CD4-positive, alpha-beta memory T cell (primary cell): ENCODE measurements at regions not wholly inside any gene's neighbourhood (a gene's known extent, or its start where the extent isn't known, plus 50 kb on each side); places are given as distances from the start of the nearest gene placed in this dataset.
"Not testable (repeated sequence)": the region's sequence is repeated elsewhere in the genome, so short reads cannot be mapped to it uniquely, and the experiment has no call there.

Experiments used
- CTCF ChIA-PET: fragments of 350-600 bp; sonication (Branson Sonifier 250); formaldehyde crosslinking; loops from one replicate; lab custom pipeline; 2021; ENCODE audit warnings: inconsistent platforms; ENCODE audit not compliant: partially characterized antibody; lab: Charles Lee
- POLR2A ChIA-PET: fragments of 350-600 bp; sonication (Branson Sonifier 250); formaldehyde crosslinking; loops from one replicate; lab custom pipeline; 2021; ENCODE audit not compliant: partially characterized antibody; lab: Charles Lee
- DNase-seq, 5 donors: peaks; one replicate each; pipeline versions ENCODE4 v3.0.0 to v3.0.0-alpha.2; 2020 to 2022; ENCODE audit warnings: mixed read lengths in 1 of 5
- H3K27ac ChIP-seq: one replicate; pipeline ENCODE4 v1.7.0; 2013; ENCODE audit warnings: low read depth, low read length
- H3K27me3 ChIP-seq: 2 replicates; pipeline ENCODE4 v1.7.0; 2013; ENCODE audit warnings: mild to moderate bottlenecking, low read length, moderate library complexity; ENCODE audit not compliant: insufficient read depth
- H3K36me3 ChIP-seq: 2 replicates; pipeline ENCODE4 v1.7.0; 2013; ENCODE audit warnings: mild to moderate bottlenecking, low read length, moderate library complexity; ENCODE audit not compliant: insufficient read depth
- H3K4me1 ChIP-seq: 2 replicates; pipeline ENCODE4 v1.7.0; 2013; ENCODE audit warnings: mild to moderate bottlenecking, low read length, moderate library complexity; ENCODE audit not compliant: insufficient read depth
- H3K4me3 ChIP-seq, 2 donors: one replicate each; pipeline ENCODE4 v1.7.0; 2013; ENCODE audit warnings: low read length in 2 of 2, mild to moderate bottlenecking in 1 of 2
- H3K9me3 ChIP-seq, 2 donors: one replicate each; pipeline ENCODE4 v1.7.0; 2013; ENCODE audit warnings: low read length in 2 of 2, control low read depth in 1 of 2; ENCODE audit not compliant: control insufficient read depth in 1 of 2
- H3K27ac Mint-ChIP-seq, 7 donors: one replicate each; pipeline ENCODE4 v1.8.0; 2020 to 2021; ENCODE audit warnings: mixed read lengths in 7 of 7, mild to moderate bottlenecking in 6 of 7, inconsistent platforms in 3 of 7, moderate library complexity in 3 of 7
- H3K27me3 Mint-ChIP-seq, 2 donors: one replicate each; pipeline ENCODE4 v1.8.0; 2020 to 2021; ENCODE audit warnings: mixed read lengths in 2 of 2
- H3K36me3 Mint-ChIP-seq, 2 donors: one replicate each; pipeline ENCODE4 v1.8.0; 2020 to 2021; ENCODE audit warnings: mixed read lengths in 2 of 2, inconsistent platforms in 1 of 2, mild to moderate bottlenecking in 1 of 2
- H3K4me1 Mint-ChIP-seq, 4 donors: one replicate each; pipeline ENCODE4 v1.8.0; 2020 to 2021; ENCODE audit warnings: mixed read lengths in 4 of 4, mild to moderate bottlenecking in 1 of 4
- H3K4me3 Mint-ChIP-seq, 8 donors: one replicate each; pipeline ENCODE4 v1.8.0; 2020 to 2021; ENCODE audit warnings: mixed read lengths in 8 of 8, mild to moderate bottlenecking in 7 of 8, moderate library complexity in 6 of 8, inconsistent platforms in 3 of 8
- H3K9me3 Mint-ChIP-seq, 8 donors: one replicate each; pipeline ENCODE4 v1.8.0; 2020 to 2021; ENCODE audit warnings: mixed read lengths in 8 of 8, mild to moderate bottlenecking in 5 of 8, inconsistent platforms in 3 of 8, moderate library complexity in 1 of 8
- intact Hi-C: fragments of 100-400 bp; cut with micrococcal nuclease; formaldehyde crosslinking; loops from one replicate; pipeline ENCODE4 v1.15.1; 2023

DNA sequence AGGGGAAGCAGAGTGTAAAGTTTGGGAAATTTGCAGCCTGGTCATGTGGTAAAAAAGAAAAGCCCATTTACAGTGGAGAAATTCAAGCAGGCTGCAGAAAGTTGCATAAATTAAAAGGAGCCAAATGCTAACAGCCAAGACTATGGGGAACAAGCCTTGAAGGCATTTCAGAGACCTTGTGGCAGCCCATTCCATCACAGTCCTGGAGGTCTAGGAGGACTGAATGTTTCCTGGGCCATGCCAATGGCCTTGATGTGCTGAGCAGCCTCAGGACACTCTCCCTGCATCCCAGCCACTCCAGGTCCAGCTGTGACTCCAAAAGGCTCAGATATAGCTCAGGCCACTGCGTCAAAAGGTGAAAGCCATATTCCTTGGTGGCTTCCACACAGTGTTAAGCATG, 1202.4 kb upstream of the ATXN8OS start:
- no peak overlapping the region for H3K4me3 ChIP-seq
- Mint-ChIP-seq H3K9me3 (peaks cover 0 to 47% (median 19%) of the 10 kb centered on the region in 8 donors), H3K27ac (no peak overlapping the region), H3K27me3 (no peaks in the 10 kb centered on the region), H3K36me3 (no peaks in the 10 kb centered on the region), H3K4me3 (no peak overlapping the region), H3K4me1 (no peaks in the 10 kb centered on the region)
- POLR2A ChIA-PET: no interaction called here
- DNase-seq: no peak
- H3K27ac ChIP-seq: no peak overlapping the region
- no peaks in the 10 kb centered on the region for H3K4me1 ChIP-seq
- CTCF ChIA-PET: no interaction called here
- no peaks in the 10 kb centered on the region for H3K36me3 ChIP-seq
- H3K27me3 ChIP-seq: no peaks in the 10 kb centered on the region
- no peaks in the 10 kb centered on the region for H3K9me3 ChIP-seq
- intact Hi-C loops: no loop called here

GRCh38 chr13:68897331-68897928, 1210.2 kb upstream of the ATXN8OS start:
- no peak overlapping the region for H3K27ac ChIP-seq
- no peak for DNase-seq
- ChIA-PET CTCF (no interaction called here), POLR2A (no interaction called here)
- H3K4me1 ChIP-seq: no peaks in the 10 kb centered on the region
- intact Hi-C loops: no loop called here
- H3K27ac Mint-ChIP-seq: no peak overlapping the region
- no peaks in the 10 kb centered on the region for H3K4me1 Mint-ChIP-seq
- H3K27me3 ChIP-seq: no peaks in the 10 kb centered on the region
- no peaks in the 10 kb centered on the region for H3K27me3 Mint-ChIP-seq
- H3K9me3 ChIP-seq: no peaks in the 10 kb centered on the region
- no peaks in the 10 kb centered on the region for H3K36me3 Mint-ChIP-seq
- H3K4me3 ChIP-seq: no peak overlapping the region
- no peak overlapping the region for H3K4me3 Mint-ChIP-seq
- H3K36me3 ChIP-seq: no peaks in the 10 kb centered on the region
- peaks cover 5 to 13% (median 8%) of the 10 kb centered on the region in 8 donors for H3K9me3 Mint-ChIP-seq

- Mint-ChIP-seq H3K27ac (no peak overlapping the region), H3K27me3 (no peaks in the 10 kb centered on the region), H3K4me1 (no peaks in the 10 kb centered on the region), H3K36me3 (no peaks in the 10 kb centered on the region), H3K9me3 (peaks cover 5 to 16% (median 8%) of the 10 kb centered on the region in 8 donors), H3K4me3 (peak overlapping the region in 1 of 8 donors; percentile 37)
- Histone ChIP-seq H3K27me3 (no peaks in the 10 kb centered on the region), H3K9me3 (no peaks in the 10 kb centered on the region), H3K27ac (no peak overlapping the region), H3K4me1 (no peaks in the 10 kb centered on the region), H3K36me3 (no peaks in the 10 kb centered on the region), H3K4me3 (no peak overlapping the region)
- intact Hi-C loops: no loop called here
- ChIA-PET POLR2A (no interaction called here), CTCF (no interaction called here)
- no peak for DNase-seq
Observed at GRCh38 chr13:68895696-68896095, 1211.9 kb upstream of the ATXN8OS start.

DNA sequence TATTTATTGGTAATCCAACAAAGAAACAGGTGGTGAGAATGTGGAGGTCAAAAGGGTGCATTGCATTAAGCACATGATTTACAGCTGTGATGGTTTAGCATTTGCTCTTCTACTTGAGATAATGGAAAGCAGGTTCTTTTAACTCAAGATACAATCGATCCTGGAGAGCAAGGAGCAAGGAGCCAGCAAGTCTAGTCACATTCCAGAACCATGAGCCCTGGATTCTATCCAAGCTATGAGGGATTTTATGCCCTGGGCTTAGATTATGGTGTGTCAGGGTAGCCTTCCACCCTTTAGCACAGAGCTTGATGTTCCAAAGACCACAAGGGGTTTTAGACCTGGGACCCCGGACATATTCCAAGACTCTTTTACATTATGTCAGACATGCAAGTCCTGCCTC, 1213.9 kb upstream of the ATXN8OS start:
- H3K27me3 Mint-ChIP-seq, POLR2A ChIA-PET, H3K4me1 ChIP-seq, H3K9me3 ChIP-seq, DNase-seq, CTCF ChIA-PET, H3K27ac ChIP-seq, H3K4me1 Mint-ChIP-seq, H3K36me3 Mint-ChIP-seq, H3K27me3 ChIP-seq, H3K4me3 ChIP-seq, H3K4me3 Mint-ChIP-seq, intact Hi-C loops, H3K27ac Mint-ChIP-seq, H3K36me3 ChIP-seq: not testable (repeated sequence)
- H3K9me3 Mint-ChIP-seq: peaks cover 7 to 19% (median 11%) of the 10 kb centered on the region in 8 donors

DNA sequence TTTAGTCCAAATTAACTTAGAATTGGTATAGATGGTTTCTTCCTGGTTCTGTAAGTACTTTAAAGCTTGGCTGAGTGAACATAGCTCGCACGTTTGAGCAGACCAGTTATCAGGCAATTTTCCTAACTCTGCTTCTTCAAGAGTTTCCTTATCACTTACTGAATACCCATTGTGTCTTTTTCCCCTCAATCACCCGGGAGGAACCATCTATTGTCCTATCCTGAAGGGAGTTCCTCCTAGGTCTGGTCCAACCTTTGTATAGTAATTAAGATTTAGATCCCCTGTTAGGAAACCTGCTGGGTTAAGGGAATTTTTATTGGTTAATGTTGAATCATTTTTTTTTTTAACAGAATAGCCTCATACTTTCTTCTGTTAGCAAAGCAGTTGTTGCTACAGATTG, 1215.0 kb upstream of the ATXN8OS start:
- H3K27me3 ChIP-seq, intact Hi-C loops, H3K27me3 Mint-ChIP-seq, H3K36me3 Mint-ChIP-seq, H3K4me1 ChIP-seq, H3K4me3 Mint-ChIP-seq, H3K27ac ChIP-seq, H3K27ac Mint-ChIP-seq, DNase-seq, H3K4me1 Mint-ChIP-seq, H3K4me3 ChIP-seq, H3K36me3 ChIP-seq, CTCF ChIA-PET, POLR2A ChIA-PET, H3K9me3 ChIP-seq: not testable (repeated sequence)
- H3K9me3 Mint-ChIP-seq: peaks cover 7 to 22% (median 13%) of the 10 kb centered on the region in 8 donors

- H3K36me3 ChIP-seq, H3K36me3 Mint-ChIP-seq, H3K4me3 Mint-ChIP-seq, CTCF ChIA-PET, POLR2A ChIA-PET, H3K27me3 ChIP-seq, H3K4me3 ChIP-seq, H3K27me3 Mint-ChIP-seq, H3K27ac Mint-ChIP-seq, H3K27ac ChIP-seq, intact Hi-C loops, DNase-seq, H3K9me3 ChIP-seq, H3K4me1 ChIP-seq, H3K4me1 Mint-ChIP-seq: not testable (repeated sequence)
- H3K9me3 Mint-ChIP-seq: peaks cover 5 to 22% (median 11%) of the 10 kb centered on the region in 8 donors
Observed at GRCh38 chr13:68890101-68890500, 1217.5 kb upstream of the ATXN8OS start.

- intact Hi-C loops: no loop called here
- peaks cover 5 to 22% (median 9%) of the 10 kb centered on the region in 8 donors for H3K9me3 Mint-ChIP-seq
- Histone ChIP-seq H3K36me3 (no peaks in the 10 kb centered on the region), H3K9me3 (no peaks in the 10 kb centered on the region), H3K27me3 (no peaks in the 10 kb centered on the region), H3K4me3 (no peak overlapping the region), H3K4me1 (no peaks in the 10 kb centered on the region), H3K27ac (no peak overlapping the region)
- H3K4me3 Mint-ChIP-seq: no peak overlapping the region
- CTCF ChIA-PET: no interaction called here
- no peaks in the 10 kb centered on the region for H3K27me3 Mint-ChIP-seq
- DNase-seq: no peak
- H3K4me1 Mint-ChIP-seq: no peaks in the 10 kb centered on the region
- H3K27ac Mint-ChIP-seq: no peak overlapping the region
- H3K36me3 Mint-ChIP-seq: no peaks in the 10 kb centered on the region
- POLR2A ChIA-PET: no interaction called here
Observed at GRCh38 chr13:68888832-68889231, 1218.8 kb upstream of the ATXN8OS start.

DNA sequence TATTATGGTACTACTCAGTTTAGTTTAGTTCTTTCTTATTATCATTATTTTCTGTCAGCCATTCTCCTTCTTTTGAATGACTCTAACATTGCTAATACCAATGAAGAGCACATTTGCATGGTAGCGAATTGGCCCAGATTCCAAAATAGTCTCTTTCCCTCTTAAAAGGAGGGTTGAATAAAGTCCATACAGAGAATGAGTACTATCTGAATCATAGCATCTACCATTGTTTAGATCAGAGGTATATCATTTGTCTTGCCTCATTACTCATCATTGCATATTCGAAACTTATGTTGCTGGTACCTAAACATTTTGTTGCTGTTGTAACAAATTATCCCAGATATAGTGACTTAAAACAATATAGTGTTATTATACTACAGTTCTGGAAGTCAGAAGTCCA, 1235.3 kb upstream of the ATXN8OS start:
- H3K4me3 ChIP-seq: no peak overlapping the region
- no peaks in the 10 kb centered on the region for H3K36me3 Mint-ChIP-seq
- peaks cover 0 to 9% (median 3%) of the 10 kb centered on the region in 8 donors for H3K9me3 Mint-ChIP-seq
- H3K4me1 ChIP-seq: no peaks in the 10 kb centered on the region
- no peak overlapping the region for H3K27ac ChIP-seq
- no peaks in the 10 kb centered on the region for H3K9me3 ChIP-seq
- no peaks in the 10 kb centered on the region for H3K27me3 ChIP-seq
- H3K4me1 Mint-ChIP-seq: no peaks in the 10 kb centered on the region
- DNase-seq: no peak
- ChIA-PET POLR2A (no interaction called here), CTCF (no interaction called here)
- intact Hi-C loops: no loop called here
- no peak overlapping the region for H3K27ac Mint-ChIP-seq
- H3K36me3 ChIP-seq: no peaks in the 10 kb centered on the region
- no peaks in the 10 kb centered on the region for H3K27me3 Mint-ChIP-seq
- H3K4me3 Mint-ChIP-seq: no peak overlapping the region
